ENCODE measurements at regions not wholly inside any gene's neighbourhood (a gene's known extent, or its start where the extent isn't known, plus 50 kb on each side); places are given as distances from the start of the nearest gene placed in this dataset.

GRCh38 chr12:98217257-98217656 lies 298.1 kb upstream of the TMPO start:
- DNase-seq (ENCODE audit: low read depth), result no peak

- DNase-seq (ENCODE audit: low read depth), result no peak
These were observed 294.8 kb upstream of the TMPO start for GRCh38 chr12:98220636-98221035.

- DNase-seq (ENCODE audit: low read depth), result no peak
These were observed 294.1 kb upstream of the TMPO start for GRCh38 chr12:98221243-98221808.

GRCh38 chr12:98222135-98222534 lies 293.3 kb upstream of the TMPO start:
- DNase-seq (ENCODE audit: low read depth), result no peak

- DNase-seq (ENCODE audit: low read depth), result no peak
These were observed 290.7 kb upstream of the TMPO start for GRCh38 chr12:98224584-98225221.

GRCh38 chr12:98227162-98227561 lies 288.2 kb upstream of the TMPO start:
- DNase-seq (ENCODE audit: low read depth), result no peak

GRCh38 chr12:98228683-98229539 lies 286.5 kb upstream of the TMPO start:
- DNase-seq (ENCODE audit: low read depth), result no peak

GRCh38 chr12:98229540-98229924 lies 285.9 kb upstream of the TMPO start:
- DNase-seq (ENCODE audit: low read depth), result no peak

- no peak for DNase-seq (ENCODE audit: low read depth)
These were observed 282.5 kb upstream of the TMPO start for GRCh38 chr12:98232753-98233390.

GRCh38 chr12:98235301-98235700 lies 280.1 kb upstream of the TMPO start:
- no peak for DNase-seq (ENCODE audit: low read depth)

- DNase-seq (ENCODE audit: low read depth), result no peak
These were observed 276.8 kb upstream of the TMPO start for GRCh38 chr12:98238515-98239130.

- no peak for DNase-seq (ENCODE audit: low read depth)
These were observed 272.2 kb upstream of the TMPO start for GRCh38 chr12:98243190-98243589.

- DNase-seq (ENCODE audit: low read depth), result no peak
These were observed 271.3 kb upstream of the TMPO start for GRCh38 chr12:98244136-98244535.

- no peak for DNase-seq (ENCODE audit: low read depth)
These were observed 262.0 kb upstream of the TMPO start for GRCh38 chr12:98253207-98254037.

GRCh38 chr12:98256830-98257229 lies 258.6 kb upstream of the TMPO start:
- no peak for DNase-seq (ENCODE audit: low read depth)

- no peak for DNase-seq (ENCODE audit: low read depth)
These were observed 255.7 kb upstream of the TMPO start for GRCh38 chr12:98259693-98260092.

- no peak for DNase-seq (ENCODE audit: low read depth)
These were observed 255.1 kb upstream of the TMPO start for GRCh38 chr12:98260276-98260675.

- no peak for DNase-seq (ENCODE audit: low read depth)
These were observed 252.5 kb upstream of the TMPO start for GRCh38 chr12:98262902-98263301.

- no peak for DNase-seq (ENCODE audit: low read depth)
These were observed 240.8 kb upstream of the TMPO start for GRCh38 chr12:98274430-98275130.

GRCh38 chr12:98275131-98275475 lies 240.3 kb upstream of the TMPO start:
- DNase-seq (ENCODE audit: low read depth), result no peak

- no peak for DNase-seq (ENCODE audit: low read depth)
These were observed 235.2 kb upstream of the TMPO start for GRCh38 chr12:98280152-98280551.

Data from stimulated activated CD8-positive, alpha-beta memory T cell treated with anti-CD3 and anti-CD28 coated beads, Interleukin-15, amount 100 ng/mL, for 24 hours (primary cell).